Superior temporal gyrus (tissue), 1 donor: ENCODE measurements at regions not wholly inside any gene's neighbourhood (a gene's known extent, or its start where the extent isn't known, plus 50 kb on each side); places are given as distances from the start of the nearest gene placed in this dataset.
"Not testable (repeated sequence)": the region's sequence is repeated elsewhere in the genome, so short reads cannot be mapped to it uniquely, and the experiment has no call there.

Experiments used
- DNase-seq: peaks from one replicate; pipeline ENCODE4 v3.0.0-alpha.2; 2016; ENCODE audit errors: extremely low spot score

GRCh38 chr5:41995193-41995592 is 70.1 kb downstream of the FBXO4 start:
- no peak for DNase-seq

GRCh38 chr5:42001673-42002072 is 76.6 kb downstream of the FBXO4 start:
- no peak for DNase-seq

GRCh38 chr5:42003852-42004251 is 78.8 kb downstream of the FBXO4 start:
- DNase-seq: not testable (repeated sequence)

- DNase-seq: peak; percentile 21
Observed at GRCh38 chr5:42005561-42006153, 80.6 kb downstream of the FBXO4 start.

GRCh38 chr5:42013561-42013960 is 88.5 kb downstream of the FBXO4 start:
- no peak for DNase-seq

- DNase-seq: no peak
Observed at GRCh38 chr5:42015254-42015653, 90.2 kb downstream of the FBXO4 start.

- no peak for DNase-seq
Observed at GRCh38 chr5:42015681-42016080, 90.6 kb downstream of the FBXO4 start.

- no peak for DNase-seq
Observed at GRCh38 chr5:42020788-42021530, 95.9 kb downstream of the FBXO4 start.

- DNase-seq: no peak
Observed at GRCh38 chr5:42021923-42022322, 96.8 kb downstream of the FBXO4 start.

- no peak for DNase-seq
Observed at GRCh38 chr5:42022383-42022972, 97.4 kb downstream of the FBXO4 start.

GRCh38 chr5:42026446-42026845 is 101.4 kb downstream of the FBXO4 start:
- DNase-seq: no peak

- no peak for DNase-seq
Observed at GRCh38 chr5:42032137-42032536, 107.1 kb downstream of the FBXO4 start.

- DNase-seq: no peak
Observed at GRCh38 chr5:42035526-42035925, 110.4 kb downstream of the FBXO4 start.

- no peak for DNase-seq
Observed at GRCh38 chr5:42036379-42036778, 111.3 kb downstream of the FBXO4 start.

GRCh38 chr5:42037379-42037932 is 112.4 kb downstream of the FBXO4 start:
- DNase-seq: no peak

- DNase-seq: no peak
Observed at GRCh38 chr5:42043400-42043799, 118.3 kb downstream of the FBXO4 start.

GRCh38 chr5:42057254-42057690 is 132.2 kb downstream of the FBXO4 start:
- DNase-seq: no peak

- DNase-seq: no peak
Observed at GRCh38 chr5:42059291-42059690, 134.2 kb downstream of the FBXO4 start.

- no peak for DNase-seq
Observed at GRCh38 chr5:42059778-42060464, 134.8 kb downstream of the FBXO4 start.

- DNase-seq: no peak
Observed at GRCh38 chr5:42061121-42061520, 136.0 kb downstream of the FBXO4 start.

GRCh38 chr5:42064821-42065220 is 139.7 kb downstream of the FBXO4 start:
- DNase-seq: no peak

GRCh38 chr5:42066131-42066530 is 141.1 kb downstream of the FBXO4 start:
- no peak for DNase-seq
